RPMI8226 (cell line): ENCODE measurements at regions not wholly inside any gene's neighbourhood (a gene's known extent, or its start where the extent isn't known, plus 50 kb on each side); places are given as distances from the start of the nearest gene placed in this dataset.
"Not testable (repeated sequence)": the region's sequence is repeated elsewhere in the genome, so short reads cannot be mapped to it uniquely, and the experiment has no call there.

Experiments used
- DNase-seq: peaks from one replicate; pipeline ENCODE4 v3.0.0-alpha.2; 2015

- DNase-seq: not testable (repeated sequence)
Measured at GRCh38 chr9:67635067-67635466, 223.7 kb upstream of the ANKRD20A1 start.

- DNase-seq: not testable (repeated sequence)
Measured at GRCh38 chr9:67611900-67612299, 246.8 kb upstream of the ANKRD20A1 start.

GRCh38 chr9:67609872-67610271 lies 248.9 kb upstream of the ANKRD20A1 start:
- not testable (repeated sequence) for DNase-seq

DNA sequence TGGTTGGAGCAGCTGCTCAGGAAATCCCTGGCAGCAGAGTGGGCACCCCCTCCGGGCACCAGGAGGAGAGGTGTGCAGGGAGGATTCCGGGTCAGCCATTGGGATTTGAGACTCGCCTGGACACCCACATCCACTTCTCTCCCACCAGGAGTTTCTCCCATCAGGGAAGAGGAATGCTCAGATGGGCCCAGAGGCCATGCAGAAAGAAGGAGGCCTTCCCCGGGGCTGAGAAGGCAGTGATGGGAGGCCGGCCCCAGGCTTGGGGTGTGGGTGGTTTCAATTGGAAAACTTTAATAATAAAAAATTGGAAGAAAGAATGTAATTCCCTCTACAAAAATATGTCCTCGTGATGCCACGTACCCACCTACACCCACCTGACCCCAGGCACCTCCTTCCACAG lies 249.3 kb upstream of the ANKRD20A1 start:
- not testable (repeated sequence) for DNase-seq

- DNase-seq: not testable (repeated sequence)
Measured at GRCh38 chr9:67605113-67605512, 253.6 kb upstream of the ANKRD20A1 start.

DNA sequence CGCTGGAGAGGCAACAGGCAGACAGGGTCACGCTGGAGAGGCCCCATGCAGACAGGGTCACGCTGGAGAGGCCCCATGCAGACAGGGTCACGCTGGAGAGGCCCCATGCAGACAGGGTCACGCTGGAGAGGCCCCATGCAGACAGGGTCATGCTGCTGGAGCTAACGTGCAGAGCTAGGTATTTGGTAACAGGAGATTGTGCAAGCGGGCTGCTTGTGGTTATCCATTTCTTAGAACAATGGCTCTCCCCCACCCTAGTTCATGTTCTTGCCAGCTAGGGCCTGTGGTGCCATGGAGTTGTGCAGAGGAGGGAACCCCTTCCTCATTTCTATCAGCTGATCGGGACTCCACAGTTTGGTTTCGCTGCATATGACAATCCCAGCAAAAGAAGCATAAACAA lies 255.1 kb upstream of the ANKRD20A1 start:
- DNase-seq: not testable (repeated sequence)

DNA sequence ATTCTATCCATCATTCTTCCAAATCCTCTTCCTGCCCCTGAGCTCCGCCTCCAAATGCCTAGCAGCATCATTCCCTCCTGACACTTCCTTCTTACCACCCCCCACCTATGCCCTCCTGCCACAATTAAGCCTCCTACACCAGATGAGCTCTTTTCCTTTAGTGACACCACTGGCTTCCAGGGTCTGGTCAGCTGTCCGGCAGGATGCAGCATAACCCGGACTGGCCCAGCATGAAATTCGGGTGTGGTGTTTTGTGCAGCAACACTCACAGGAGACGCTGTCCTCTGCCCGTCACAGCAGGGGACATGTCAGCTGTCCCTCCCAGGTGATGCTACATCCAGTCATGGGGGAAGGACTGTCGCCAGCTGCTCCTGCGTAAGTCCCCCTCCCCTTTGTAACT lies 266.3 kb upstream of the ANKRD20A1 start:
- DNase-seq: not testable (repeated sequence)

GRCh38 chr9:67555874-67556273 lies 302.9 kb upstream of the ANKRD20A1 start:
- not testable (repeated sequence) for DNase-seq

GRCh38 chr9:67550044-67550443 lies 308.7 kb upstream of the ANKRD20A1 start:
- not testable (repeated sequence) for DNase-seq

DNA sequence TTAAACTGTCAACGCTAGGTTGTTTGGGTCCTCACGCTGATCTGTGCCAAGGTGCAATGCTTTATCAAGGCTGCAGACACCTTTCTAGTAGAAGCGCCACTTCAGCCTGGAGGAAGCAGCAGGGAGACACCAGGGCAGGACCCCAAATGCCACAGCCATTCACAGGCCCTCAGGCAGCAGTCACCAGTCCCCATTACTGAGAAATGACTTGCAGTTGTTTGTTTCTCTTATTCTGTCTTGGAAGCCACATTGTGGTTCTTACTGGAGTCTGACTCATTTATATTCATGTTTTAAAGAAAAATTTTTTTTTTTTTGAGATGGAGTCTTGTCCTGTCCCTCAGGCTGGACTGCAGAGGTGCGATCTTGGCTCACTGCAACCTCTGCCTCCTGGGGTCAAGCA lies 328.9 kb upstream of the ANKRD20A1 start:
- not testable (repeated sequence) for DNase-seq

DNA sequence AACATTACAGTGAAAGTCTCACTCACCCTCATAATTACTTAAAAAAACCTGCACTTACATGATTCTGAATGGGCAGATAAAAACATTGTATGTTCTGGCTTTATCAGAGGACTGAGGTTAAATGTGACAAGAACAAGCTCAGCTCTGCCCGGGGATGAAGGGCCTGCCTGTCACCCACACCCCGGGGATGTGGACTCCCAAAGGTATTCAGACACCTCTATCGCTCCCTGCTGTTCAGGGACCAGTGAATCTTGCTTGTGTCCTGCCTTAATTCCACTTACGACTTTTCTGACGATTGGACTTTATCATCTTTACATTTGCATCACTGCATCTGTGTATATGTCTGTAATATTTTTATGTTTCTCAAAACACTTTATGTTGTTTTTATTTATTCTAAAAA lies 341.8 kb upstream of the ANKRD20A1 start:
- not testable (repeated sequence) for DNase-seq

DNA sequence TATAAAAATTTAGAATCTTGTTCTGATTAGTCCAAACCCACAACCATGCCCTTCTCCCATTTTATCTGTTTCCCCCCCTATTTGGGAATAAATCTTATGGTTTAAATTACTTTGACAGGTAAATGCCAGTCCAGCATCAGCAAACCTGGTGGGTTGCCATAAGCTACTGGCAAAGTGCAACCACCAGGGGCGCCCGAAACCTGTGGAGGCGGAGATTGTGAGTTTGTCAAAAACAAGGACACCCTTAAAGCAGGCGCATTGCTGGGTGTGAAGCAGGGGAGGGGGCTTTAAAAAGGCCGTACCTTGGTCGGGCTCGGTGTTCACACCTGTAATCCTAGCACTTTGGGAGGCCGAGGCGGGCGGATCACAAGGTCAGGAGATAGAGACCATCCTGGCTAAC lies 344.1 kb upstream of the ANKRD20A1 start:
- DNase-seq: not testable (repeated sequence)

DNA sequence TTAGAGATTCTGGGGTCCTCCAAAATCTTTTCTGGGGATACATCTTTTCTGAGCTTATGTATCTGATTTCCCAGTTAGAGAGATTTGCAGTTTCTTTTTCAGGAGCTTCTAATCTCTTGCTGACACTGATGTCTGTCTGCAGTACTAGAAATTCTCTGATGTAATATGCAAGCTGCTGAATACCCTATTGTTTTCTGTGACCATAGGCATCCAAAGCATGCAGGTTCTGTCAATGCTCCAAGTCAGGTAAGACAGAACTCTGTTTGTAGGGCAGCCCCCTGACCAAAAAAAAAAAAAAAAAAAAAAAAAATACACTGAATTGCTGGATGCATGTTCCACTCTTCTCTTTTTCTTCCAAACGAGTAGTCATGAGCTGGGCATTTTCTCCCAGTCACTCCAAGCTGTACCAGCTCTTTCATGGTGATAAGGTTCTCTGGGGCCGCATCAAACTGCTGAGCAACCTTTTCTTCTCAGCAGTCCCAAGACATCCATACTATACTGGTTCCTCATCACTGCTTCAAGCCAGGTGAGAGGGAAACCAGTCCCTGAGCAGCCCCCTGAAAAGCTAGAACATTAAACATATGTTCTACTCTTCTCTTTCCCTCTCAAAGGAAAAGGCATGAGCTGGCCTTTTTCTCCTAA lies 354.9 kb upstream of the ANKRD20A1 start:
- not testable (repeated sequence) for DNase-seq

GRCh38 chr9:67492028-67492427 lies 366.7 kb upstream of the ANKRD20A1 start:
- DNase-seq: not testable (repeated sequence)

DNA sequence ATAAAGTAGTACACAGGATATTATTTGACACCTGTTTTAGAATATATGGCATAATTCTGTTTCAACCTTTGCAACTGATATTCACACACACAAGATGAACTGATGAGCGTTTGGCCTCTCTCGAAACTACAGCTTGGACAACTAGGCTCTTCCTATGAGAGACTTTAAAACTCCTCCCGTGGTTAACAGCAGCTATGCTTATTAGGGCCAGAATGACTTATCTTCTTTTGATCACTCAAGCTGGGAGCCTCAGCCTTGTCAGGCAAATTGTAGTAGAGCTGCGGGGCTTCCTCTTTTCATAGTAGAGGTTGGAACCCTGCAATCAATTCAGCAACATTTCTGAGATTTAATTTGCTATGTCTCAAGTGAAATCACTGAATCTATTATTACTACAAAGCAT lies 381.3 kb upstream of the ANKRD20A1 start:
- not testable (repeated sequence) for DNase-seq

GRCh38 chr9:67470739-67471138 lies 388.0 kb upstream of the ANKRD20A1 start:
- not testable (repeated sequence) for DNase-seq

DNA sequence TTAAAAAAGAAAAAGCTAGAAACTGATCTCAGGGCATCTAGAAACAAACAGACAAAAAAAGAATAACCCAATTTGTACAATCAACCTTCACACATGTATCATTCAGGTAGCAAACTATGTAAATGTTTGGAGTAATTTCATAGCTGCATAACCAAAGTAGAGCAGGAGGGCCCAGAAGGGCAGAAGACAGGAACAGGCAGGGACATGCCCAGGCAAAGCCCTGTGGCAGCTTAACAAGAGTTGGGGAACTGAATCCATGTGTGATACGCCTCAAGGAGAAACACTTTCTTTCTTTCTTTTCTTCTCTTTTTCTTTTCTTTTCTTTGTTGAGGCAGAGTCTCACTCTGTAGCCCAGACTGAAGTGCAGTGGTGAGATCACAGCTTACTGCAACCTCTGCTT lies 390.4 kb upstream of the ANKRD20A1 start:
- not testable (repeated sequence) for DNase-seq

GRCh38 chr9:67461796-67462757 lies 396.7 kb upstream of the ANKRD20A1 start:
- not testable (repeated sequence) for DNase-seq

DNA sequence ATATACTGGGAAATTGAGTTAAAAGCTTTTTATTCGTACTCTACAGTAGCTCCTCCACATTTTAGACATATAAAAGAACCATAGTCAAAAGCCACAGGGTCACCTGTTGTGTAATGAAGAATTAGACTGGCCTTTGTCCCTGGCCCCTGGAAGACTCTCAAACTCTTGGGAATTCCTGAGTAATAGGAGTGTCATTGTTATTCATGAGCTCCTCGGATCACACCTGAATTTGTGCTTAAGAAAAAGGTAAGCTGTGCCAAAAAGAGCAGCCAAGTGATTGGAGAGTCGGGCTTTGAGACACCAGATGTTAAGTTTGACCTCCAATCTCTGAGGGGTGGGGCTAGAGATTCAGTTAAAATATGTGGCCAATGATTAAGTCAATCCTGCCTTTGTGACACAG lies 405.8 kb upstream of the ANKRD20A1 start:
- not testable (repeated sequence) for DNase-seq

DNA sequence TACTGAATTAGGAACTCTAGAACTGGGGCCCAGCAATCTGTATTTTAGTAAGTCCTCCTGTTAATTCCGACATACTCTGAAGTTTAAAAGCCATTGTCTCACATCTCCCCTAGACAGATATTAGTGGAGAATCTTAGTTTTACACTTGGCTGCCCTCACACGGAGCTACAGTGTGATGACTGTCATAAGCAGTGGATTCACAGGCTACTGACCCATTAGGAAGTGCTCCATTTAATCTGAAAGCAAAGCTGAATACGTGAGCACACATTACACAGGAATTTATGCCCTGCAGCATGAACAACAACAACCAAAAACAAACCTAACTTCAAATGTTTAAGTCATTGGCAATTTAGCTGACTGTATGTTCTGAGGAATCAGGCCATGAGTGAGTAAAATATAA lies 416.4 kb upstream of the ANKRD20A1 start:
- not testable (repeated sequence) for DNase-seq

GRCh38 chr9:67437011-67437410 lies 421.7 kb upstream of the ANKRD20A1 start:
- not testable (repeated sequence) for DNase-seq

DNA sequence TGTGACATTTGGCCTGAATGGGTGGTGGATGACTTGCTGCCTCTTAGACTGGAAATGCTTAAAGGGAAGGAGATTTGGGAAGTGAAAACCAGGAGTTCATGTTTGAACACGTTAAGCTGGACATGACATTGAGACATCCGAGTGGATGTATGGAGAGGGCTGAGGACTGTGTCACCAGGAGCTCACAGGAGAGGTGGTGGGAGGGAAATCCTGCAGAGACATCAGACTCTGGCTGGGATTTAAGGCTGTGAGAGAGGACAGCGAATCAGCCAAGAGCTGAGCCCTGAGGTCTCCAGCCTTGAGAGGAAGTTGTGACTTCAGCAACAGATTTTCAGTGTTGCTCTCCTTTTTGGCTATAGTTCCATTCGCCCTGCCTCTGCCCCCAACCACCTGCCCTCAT lies 432.5 kb upstream of the SPATA31A3 start:
- DNase-seq: not testable (repeated sequence)

GRCh38 chr9:67423049-67423728 lies 430.8 kb upstream of the SPATA31A3 start:
- not testable (repeated sequence) for DNase-seq
